H1 (cell line): ENCODE measurements at regions not wholly inside any gene's neighbourhood (a gene's known extent, or its start where the extent isn't known, plus 50 kb on each side); places are given as distances from the start of the nearest gene placed in this dataset.

Experiments
- RFX5 ChIP-seq: IDR thresholded peaks from 2 replicates; pipeline ENCODE4 v1.6.1; 2011; ENCODE audit warnings: low read depth, low read length, improper control_type of control experiment, borderline replicate concordance
- RXRA ChIP-seq: IDR thresholded peaks from 2 replicates; pipeline ENCODE4 v1.6.1; 2011; ENCODE audit warnings: low read depth, mild to moderate bottlenecking, low read length, moderate library complexity; ENCODE audit not compliant: insufficient read depth
- TAF7 ChIP-seq: optimal IDR thresholded peaks from 2 replicates; pipeline ENCODE3; 2011; ENCODE audit warnings: low read depth, mild to moderate bottlenecking, inconsistent platforms, low read length, moderate library complexity, borderline replicate concordance

DNA sequence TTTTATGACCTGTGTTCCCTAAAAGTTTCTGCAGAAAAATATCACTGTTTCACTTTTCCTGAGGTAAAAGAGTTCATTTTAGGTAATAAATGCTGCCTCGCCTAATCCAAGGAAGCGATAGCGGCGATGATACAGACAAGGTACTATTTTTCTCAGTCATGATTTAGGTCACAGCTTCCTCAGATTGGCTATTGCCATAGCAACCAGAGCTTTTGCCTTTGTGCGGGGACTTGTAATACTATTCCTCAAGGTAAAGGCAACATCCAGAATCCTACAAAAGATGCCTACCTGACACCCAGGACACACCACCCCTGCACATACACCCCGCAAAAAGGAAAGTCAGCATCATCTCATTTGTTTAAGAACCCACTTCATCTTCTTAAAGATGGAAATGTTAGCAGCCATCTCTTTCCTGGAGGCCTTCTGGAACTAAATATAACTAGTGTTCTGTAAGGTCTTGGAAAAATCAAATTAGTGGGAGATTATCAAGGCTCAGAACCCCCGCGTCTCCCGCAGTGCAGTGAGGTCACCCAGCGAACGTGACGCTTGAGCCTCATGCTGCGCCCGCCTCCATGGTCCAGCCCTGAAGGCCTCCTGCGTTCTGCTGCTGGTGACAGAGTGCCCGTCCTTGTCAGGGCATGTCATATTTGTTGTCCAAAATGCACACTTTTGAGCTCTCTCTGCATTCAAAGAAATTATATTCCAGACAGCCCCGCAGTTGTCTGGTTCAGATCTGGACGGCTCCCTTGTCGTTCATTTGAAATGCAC is 402.0 kb upstream of the RNF32 start (continued):
- TF ChIP-seq RXRA: no peak
- TF ChIP-seq TAF7: no peak
- no peak for TF ChIP-seq RFX5
